ENCODE measurements at regions not wholly inside any gene's neighbourhood (a gene's known extent, or its start where the extent isn't known, plus 50 kb on each side); places are given as distances from the start of the nearest gene placed in this dataset.

DNA sequence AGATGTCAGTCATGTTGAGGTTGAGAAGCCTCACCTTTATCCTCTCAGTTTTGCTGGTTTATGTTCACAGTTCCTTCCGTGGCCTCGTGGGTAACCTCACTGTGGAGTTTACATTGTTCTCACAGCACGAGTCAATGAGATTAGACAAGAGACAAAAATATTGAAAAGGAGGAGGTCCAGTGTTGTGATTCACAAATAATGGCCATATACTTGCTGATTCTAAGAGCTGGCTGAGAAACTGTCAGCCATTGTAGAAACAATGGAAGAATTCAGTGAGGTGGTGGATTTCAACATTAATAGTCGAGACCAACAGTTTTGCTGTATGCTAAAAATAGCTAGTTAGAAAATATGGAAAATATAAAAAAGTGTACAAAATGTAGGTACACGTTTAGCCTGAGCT, 176.4 kb upstream of the WSCD1 start:
- TF ChIP-seq POLR2A (IDR thresholded peaks at IDR 0.05) (no peak), POLR2AphosphoS5 (IDR thresholded peaks at IDR 0.05) (no peak)
- TF ChIP-seq, protein P1, sequence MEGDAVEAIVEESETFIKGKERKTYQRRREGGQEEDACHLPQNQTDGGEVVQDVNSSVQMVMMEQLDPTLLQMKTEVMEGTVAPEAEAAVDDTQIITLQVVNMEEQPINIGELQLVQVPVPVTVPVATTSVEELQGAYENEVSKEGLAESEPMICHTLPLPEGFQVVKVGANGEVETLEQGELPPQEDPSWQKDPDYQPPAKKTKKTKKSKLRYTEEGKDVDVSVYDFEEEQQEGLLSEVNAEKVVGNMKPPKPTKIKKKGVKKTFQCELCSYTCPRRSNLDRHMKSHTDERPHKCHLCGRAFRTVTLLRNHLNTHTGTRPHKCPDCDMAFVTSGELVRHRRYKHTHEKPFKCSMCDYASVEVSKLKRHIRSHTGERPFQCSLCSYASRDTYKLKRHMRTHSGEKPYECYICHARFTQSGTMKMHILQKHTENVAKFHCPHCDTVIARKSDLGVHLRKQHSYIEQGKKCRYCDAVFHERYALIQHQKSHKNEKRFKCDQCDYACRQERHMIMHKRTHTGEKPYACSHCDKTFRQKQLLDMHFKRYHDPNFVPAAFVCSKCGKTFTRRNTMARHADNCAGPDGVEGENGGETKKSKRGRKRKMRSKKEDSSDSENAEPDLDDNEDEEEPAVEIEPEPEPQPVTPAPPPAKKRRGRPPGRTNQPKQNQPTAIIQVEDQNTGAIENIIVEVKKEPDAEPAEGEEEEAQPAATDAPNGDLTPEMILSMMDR (IDR thresholded peaks at IDR 0.05 in 8 of 11, conservative IDR thresholded peaks at IDR 0.05 in 3 of 11): no peak

Data from spleen (tissue), 7 donors.